Osteocyte (in vitro differentiated cells): ENCODE measurements at regions not wholly inside any gene's neighbourhood (a gene's known extent, or its start where the extent isn't known, plus 50 kb on each side); places are given as distances from the start of the nearest gene placed in this dataset.

ENCODE experiments used
- DNase-seq: peaks from one replicate; pipeline ENCODE4 v3.0.0; 2021; ENCODE audit warnings: mixed read lengths; ENCODE audit not compliant: unreplicated experiment; ENCODE audit errors: extremely low spot score
- H3K27ac Mint-ChIP-seq: one replicate; pipeline ENCODE4 v1.8.0; 2021; ENCODE audit warnings: mild to moderate bottlenecking, mixed read lengths; ENCODE audit not compliant: unreplicated experiment
- H3K27me3 Mint-ChIP-seq: one replicate; pipeline ENCODE4 v1.8.0; 2021; ENCODE audit warnings: mixed read lengths; ENCODE audit not compliant: unreplicated experiment
- H3K36me3 Mint-ChIP-seq: one replicate; pipeline ENCODE4 v1.8.0; 2021; ENCODE audit warnings: mixed read lengths; ENCODE audit not compliant: unreplicated experiment
- H3K4me1 Mint-ChIP-seq: one replicate; pipeline ENCODE4 v1.8.0; 2021; ENCODE audit warnings: mixed read lengths; ENCODE audit not compliant: unreplicated experiment
- H3K4me3 Mint-ChIP-seq: one replicate; pipeline ENCODE4 v1.8.0; 2021; ENCODE audit warnings: mild to moderate bottlenecking, moderate library complexity, mixed read lengths; ENCODE audit not compliant: unreplicated experiment
- H3K9me3 Mint-ChIP-seq: one replicate; pipeline ENCODE4 v1.8.0; 2021; ENCODE audit warnings: mixed read lengths; ENCODE audit not compliant: unreplicated experiment
- CTCF ChIP-seq: fragments of 200-600 bp; sonication (generic); IDR thresholded peaks from 2 replicates; pipeline ENCODE4 v1.5.0; 2021; ENCODE audit warnings: antibody characterized with exemption, mild to moderate bottlenecking, moderate library complexity

GRCh38 chr12:25690996-25691864 is 138.1 kb upstream of the LMNTD1 start:
- H3K27ac Mint-ChIP-seq = peak overlapping the region; percentile 81
- H3K4me3 Mint-ChIP-seq = no peak overlapping the region
- peaks cover 39% of the 10 kb centered on the region for H3K4me1 Mint-ChIP-seq
- H3K27me3 Mint-ChIP-seq = no peaks in the 10 kb centered on the region
- DNase-seq = no peak
- H3K36me3 Mint-ChIP-seq = no peaks in the 10 kb centered on the region
- no peak for TF ChIP-seq CTCF
- peaks cover under 1% of the 10 kb centered on the region for H3K9me3 Mint-ChIP-seq

- Mint-ChIP-seq H3K27me3 (no peaks in the 10 kb centered on the region), H3K27ac (peak overlapping the region; percentile 81)
Measured at GRCh38 chr12:25691865-25692114, 138.7 kb upstream of the LMNTD1 start.

GRCh38 chr12:25692115-25693035 is 139.3 kb upstream of the LMNTD1 start:
- Mint-ChIP-seq H3K27ac (peak overlapping the region; percentile 81), H3K9me3 (peaks cover 6% of the 10 kb centered on the region), H3K36me3 (no peaks in the 10 kb centered on the region), H3K27me3 (no peaks in the 10 kb centered on the region), H3K4me3 (no peak overlapping the region), H3K4me1 (peaks cover 39% of the 10 kb centered on the region)
- TF ChIP-seq CTCF = no peak
- DNase-seq = no peak

More at GRCh38 chr12:25691865-25692114, 138.7 kb upstream of the LMNTD1 start:
- DNase-seq = no peak
- Mint-ChIP-seq H3K9me3 (peaks cover 6% of the 10 kb centered on the region), H3K36me3 (no peaks in the 10 kb centered on the region), H3K4me1 (peaks cover 39% of the 10 kb centered on the region), H3K4me3 (no peak overlapping the region)
- TF ChIP-seq CTCF = no peak

- H3K4me1 Mint-ChIP-seq = peaks cover 39% of the 10 kb centered on the region
- no peak for TF ChIP-seq CTCF
- H3K36me3 Mint-ChIP-seq = no peaks in the 10 kb centered on the region
- H3K27ac Mint-ChIP-seq = peak overlapping the region; percentile 36
- no peaks in the 10 kb centered on the region for H3K27me3 Mint-ChIP-seq
- peak overlapping the region; percentile 9 for H3K4me3 Mint-ChIP-seq
- peaks cover 6% of the 10 kb centered on the region for H3K9me3 Mint-ChIP-seq
- no peak for DNase-seq
Measured at GRCh38 chr12:25694072-25694471, 141.0 kb upstream of the LMNTD1 start.

- DNase-seq = no peak
- no peaks in the 10 kb centered on the region for H3K36me3 Mint-ChIP-seq
- no peak overlapping the region for H3K4me3 Mint-ChIP-seq
- peaks cover 26% of the 10 kb centered on the region for H3K4me1 Mint-ChIP-seq
- no peaks in the 10 kb centered on the region for H3K27me3 Mint-ChIP-seq
- H3K27ac Mint-ChIP-seq = no peak overlapping the region
- peaks cover 6% of the 10 kb centered on the region for H3K9me3 Mint-ChIP-seq
- no peak for TF ChIP-seq CTCF
Measured at GRCh38 chr12:25695574-25695973, 142.5 kb upstream of the LMNTD1 start.
